GM12891 (cell line): ENCODE measurements at regions not wholly inside any gene's neighbourhood (a gene's known extent, or its start where the extent isn't known, plus 50 kb on each side); places are given as distances from the start of the nearest gene placed in this dataset.

Experiments
- PAX5 ChIP-seq: IDR thresholded peaks from 2 replicates; pipeline ENCODE4 v1.6.1; 2011; ENCODE audit warnings: low read length, moderate library complexity, mild to moderate bottlenecking; ENCODE audit not compliant: insufficient read depth, severe bottlenecking
- POLR2A ChIP-seq: IDR thresholded peaks from 2 replicates; pipeline ENCODE4 v1.6.1; 2011; ENCODE audit warnings: low read depth, low read length, control low read depth
- POLR2AphosphoS5 ChIP-seq: IDR thresholded peaks from 2 replicates; pipeline ENCODE4 v1.6.1; 2011; ENCODE audit warnings: low read depth, low read length, control low read depth

- TF ChIP-seq POLR2A = no peak
- TF ChIP-seq PAX5 = no peak
- no peak for TF ChIP-seq POLR2AphosphoS5
These were observed 1584.3 kb downstream of the STIM2 start for GRCh38 chr4:28444886-28445496.
